H1 (cell line): ENCODE measurements at regions not wholly inside any gene's neighbourhood (a gene's known extent, or its start where the extent isn't known, plus 50 kb on each side); places are given as distances from the start of the nearest gene placed in this dataset.

Experiments used
- CTCF ChIA-PET: fragments of 300-600 bp; sonication (Branson Sonifier 250); formaldehyde crosslinking; loops from one replicate; lab custom pipeline; 2021; ENCODE audit not compliant: partially characterized antibody; lab: Charles Lee
- POLR2A ChIA-PET: fragments of 300-600 bp; sonication (Branson Sonifier 250); formaldehyde crosslinking; loops from one replicate; lab custom pipeline; 2021; ENCODE audit warnings: inconsistent platforms; ENCODE audit not compliant: partially characterized antibody; lab: Charles Lee
- DNase-seq, 2 experiments: peaks; one replicate each; pipeline versions ENCODE4 v3.0.0 to v3.0.0-alpha.2; 2010 to 2022; ENCODE audit warnings: low spot score in 2 of 2, low read depth in 1 of 2, mixed read lengths in 1 of 2
- FAIRE-seq: peaks from 2 replicates; lab custom pipeline; 2011; peaks lifted over from hg19 to GRCh38; lab: Jason Lieb, UNC
- H2AFZ ChIP-seq: 2 replicates; pipeline ENCODE4 v1.8.1; 2012; ENCODE audit warnings: low read length, inconsistent platforms
- H2AK5ac ChIP-seq: 2 replicates; pipeline ENCODE4 v1.6.1; 2013; ENCODE audit warnings: low read depth, low read length
- H2BK120ac ChIP-seq: replicated peaks from 2 replicates; pipeline ENCODE3; 2013; ENCODE audit warnings: low read depth, low read length, inconsistent platforms
- H2BK12ac ChIP-seq: 2 replicates; pipeline ENCODE4 v1.6.1; 2013; ENCODE audit warnings: low read depth, low read length
- H2BK15ac ChIP-seq: 2 replicates; pipeline ENCODE4 v1.6.1; 2013; ENCODE audit warnings: low read length
- H2BK20ac ChIP-seq: 2 replicates; pipeline ENCODE4 v1.6.1; 2013; ENCODE audit warnings: low read length
- H2BK5ac ChIP-seq: 2 replicates; pipeline ENCODE4 v1.6.1; 2013; ENCODE audit warnings: low read depth, low read length
- H3K14ac ChIP-seq: 2 replicates; pipeline ENCODE4 v1.6.1; 2013; ENCODE audit warnings: inconsistent platforms; ENCODE audit not compliant: insufficient read length
- H3K18ac ChIP-seq: 2 replicates; pipeline ENCODE4 v1.6.1; 2013; ENCODE audit warnings: low read length; ENCODE audit errors: extremely low read depth
- H3K23ac ChIP-seq: 2 replicates; pipeline ENCODE4 v1.6.1; 2013; ENCODE audit warnings: inconsistent platforms; ENCODE audit not compliant: insufficient read length
- H3K23me2 ChIP-seq: 2 replicates; pipeline ENCODE4 v1.6.1; 2013; ENCODE audit warnings: low read depth, low read length
- H3K27ac ChIP-seq: 2 replicates; pipeline ENCODE4 v1.6.1; 2011; ENCODE audit warnings: low read depth, low read length, inconsistent platforms
- H3K27me3 ChIP-seq, 4 experiments: replicated peaks in 1 of 4; 1 replicate in 1 of 4; 2 replicates in 3 of 4; pipeline versions ENCODE4 v1.6.1 to v1.8.1; 2011 to 2013; ENCODE audit warnings: low read length in 3 of 4, mild to moderate bottlenecking in 3 of 4, inconsistent platforms in 2 of 4, mixed read lengths in 2 of 4, moderate library complexity in 1 of 4; ENCODE audit not compliant: control insufficient read depth in 3 of 4, insufficient read depth in 3 of 4; ENCODE audit errors: extremely low read depth in 1 of 4
- H3K36me3 ChIP-seq, 4 experiments: 2 replicates each; pipeline versions ENCODE4 v1.6.1 to v1.8.1; 2011 to 2013; ENCODE audit warnings: mild to moderate bottlenecking in 4 of 4, low read length in 3 of 4, moderate library complexity in 2 of 4, control low read depth in 1 of 4, inconsistent platforms in 1 of 4; ENCODE audit not compliant: insufficient read depth in 4 of 4, control insufficient read depth in 2 of 4
- H3K4ac ChIP-seq: replicated peaks from 2 replicates; pipeline ENCODE3; 2013; ENCODE audit warnings: low read length, low read depth, mixed read lengths, inconsistent platforms; ENCODE audit not compliant: insufficient read length
- H3K4me1 ChIP-seq, 4 experiments: replicated peaks in 1 of 4; 1 replicate in 1 of 4; 2 replicates in 3 of 4; pipeline versions ENCODE4 v1.6.1 to v1.8.1; 2011 to 2013; ENCODE audit warnings: low read length in 3 of 4, inconsistent platforms in 2 of 4, mixed read lengths in 1 of 4; ENCODE audit not compliant: insufficient read depth in 4 of 4, control insufficient read depth in 3 of 4
- H3K4me2 ChIP-seq, 2 experiments: 2 replicates each; pipeline versions ENCODE4 v1.6.1 to v1.8.1; 2011 to 2013; ENCODE audit warnings: low read depth in 2 of 2, low read length in 2 of 2, control low read depth in 1 of 2, inconsistent platforms in 1 of 2, mild to moderate bottlenecking in 1 of 2; ENCODE audit not compliant: insufficient read depth in 1 of 2
- H3K4me3 ChIP-seq, 4 experiments: fragments of 200-600, 300-600 bp in 1 of 4; sonication (generic), shearing (Covaris generic), sonication (Bioruptor Twin) in 1 of 4; 2 replicates each; pipeline versions ENCODE4 v1.5.1 to v1.8.1; 2011 to 2016; ENCODE audit warnings: low read length in 4 of 4, low read depth in 3 of 4, control low read depth in 2 of 4, inconsistent platforms in 2 of 4, mild to moderate bottlenecking in 2 of 4, mixed read lengths in 1 of 4, moderate library complexity in 1 of 4; ENCODE audit not compliant: insufficient read depth in 2 of 4; ENCODE audit errors: extremely low read depth in 1 of 4
- H3K56ac ChIP-seq: replicated peaks from 2 replicates; pipeline ENCODE3; 2013; ENCODE audit warnings: low read depth, mild to moderate bottlenecking, mixed read lengths, low read length, inconsistent platforms; ENCODE audit not compliant: insufficient read length
- H3K79me1 ChIP-seq: 2 replicates; pipeline ENCODE4 v1.6.1; 2013; ENCODE audit warnings: low read depth, low read length, control low read depth
- H3K79me2 ChIP-seq, 2 experiments: 2 replicates each; pipeline versions ENCODE4 v1.6.1 to v1.8.1; 2012 to 2013; ENCODE audit warnings: low read length in 2 of 2, mild to moderate bottlenecking in 2 of 2, inconsistent platforms in 1 of 2; ENCODE audit not compliant: insufficient read depth in 2 of 2, control insufficient read depth in 1 of 2
- H3K9ac ChIP-seq, 4 experiments: replicated peaks in 1 of 4; 1 replicate in 1 of 4; 2 replicates in 3 of 4; pipeline versions ENCODE4 v1.6.1 to v1.8.1; 2011 to 2013; ENCODE audit warnings: low read depth in 3 of 4, low read length in 3 of 4, control low read depth in 2 of 4, mild to moderate bottlenecking in 2 of 4, moderate library complexity in 2 of 4, inconsistent platforms in 1 of 4; ENCODE audit errors: extremely low read depth in 1 of 4
- H3K9me3 ChIP-seq, 2 experiments: 2 replicates each; pipeline versions ENCODE4 v1.6.1 to v1.8.1; 2012 to 2013; ENCODE audit warnings: mild to moderate bottlenecking in 2 of 2, moderate library complexity in 2 of 2, control low read depth in 1 of 2, inconsistent platforms in 1 of 2, low read depth in 1 of 2, low read length in 1 of 2, mixed read lengths in 1 of 2; ENCODE audit not compliant: insufficient read depth in 2 of 2
- H4K20me1 ChIP-seq, 2 experiments: replicated peaks in 1 of 2; 2 replicates each; pipeline versions ENCODE3 to v1.8.1; 2011 to 2013; ENCODE audit warnings: inconsistent platforms in 2 of 2, low read length in 2 of 2, mild to moderate bottlenecking in 1 of 2; ENCODE audit not compliant: insufficient read depth in 2 of 2, control insufficient read depth in 1 of 2
- H4K5ac ChIP-seq: 2 replicates; pipeline ENCODE4 v1.6.1; 2013; ENCODE audit warnings: low read length, low read depth, mixed read lengths, inconsistent platforms; ENCODE audit not compliant: insufficient read length
- H4K8ac ChIP-seq: 2 replicates; pipeline ENCODE4 v1.8.0; 2013; ENCODE audit warnings: mild to moderate bottlenecking, moderate library complexity, low read length, inconsistent platforms; ENCODE audit not compliant: insufficient read depth; ENCODE audit errors: extremely low read depth
- H4K91ac ChIP-seq: replicated peaks from 2 replicates; pipeline ENCODE3; 2013; ENCODE audit warnings: low read length, mixed read lengths, inconsistent platforms; ENCODE audit not compliant: insufficient read length
- ASH2L ChIP-seq: fragments of 200-600, 300-600 bp; sonication (generic); IDR thresholded peaks from one replicate; pipeline ENCODE4 v1.7.1; 2017; ENCODE audit warnings: low read length
- RAD21 ChIP-seq, 2 experiments: IDR thresholded peaks in 1 of 2; conservative IDR thresholded peaks in 1 of 2; 2 replicates each; pipeline ENCODE4 v1.6.1; 2011; ENCODE audit warnings: low read depth in 2 of 2, low read length in 2 of 2, improper control_type of control experiment in 1 of 2, inconsistent platforms in 1 of 2, mild to moderate bottlenecking in 1 of 2, moderate library complexity in 1 of 2
- ZNF274 ChIP-seq: IDR thresholded peaks from 2 replicates; pipeline ENCODE4 v1.7.0; 2012; ENCODE audit warnings: low read length, borderline replicate concordance; ENCODE audit errors: extremely low read depth
- WGBS, 2 experiments: shearing (Covaris generic) in 1 of 2; methylation state at CpG; one replicate each; pipeline versions ENCODE4 v1.1.6 to v1.1.7; 2013 to 2015; ENCODE audit warnings: low lambda C conversion rate in 2 of 2, mixed read lengths in 2 of 2, inconsistent platforms in 1 of 2, low coverage in 1 of 2, missing lambda C conversion rate in 1 of 2; ENCODE audit not compliant: insufficient replicate concordance in 2 of 2, insufficient coverage in 1 of 2, insufficient read length in 1 of 2; ENCODE audit errors: extremely low coverage in 1 of 2, missing lambda C conversion rate in 1 of 2; 5-methylcytosine and 5-hydroxymethylcytosine counted together

- FAIRE-seq = no peak
- TF ChIP-seq RAD21 (IDR thresholded peaks at IDR 0.05 in 1 of 2, conservative IDR thresholded peaks at IDR 0.05 in 1 of 2; ENCODE audit: low read depth in 2 of 2, low read length in 2 of 2) = peak; percentile 35 to 41
- no peak for TF ChIP-seq ZNF274
- no peak for TF ChIP-seq ASH2L
Observed at GRCh38 chr1:88608139-88608943, 75.7 kb upstream of the PKN2 start.

More at GRCh38 chr1:88608139-88608943, 75.7 kb upstream of the PKN2 start:
- Histone ChIP-seq H3K56ac (no peak overlapping the region), H3K4me3 (no peak overlapping the region), H2BK20ac (no peak overlapping the region), H3K9ac (no peak overlapping the region), H3K23me2 (no peaks in the 10 kb centered on the region), H4K5ac (no peak overlapping the region), H3K27ac (no peak overlapping the region), H4K91ac (no peak overlapping the region), H3K14ac (no peak overlapping the region), H3K79me1 (no peaks in the 10 kb centered on the region), H3K27me3 (no peaks in the 10 kb centered on the region), H3K18ac (no peak overlapping the region), H3K4me2 (no peak overlapping the region), H3K4ac (no peak overlapping the region), H3K79me2 (no peaks in the 10 kb centered on the region), H3K9me3 (no peaks in the 10 kb centered on the region), H3K36me3 (no peaks in the 10 kb centered on the region), H2BK5ac (no peak overlapping the region), H2AK5ac (no peak overlapping the region), H4K20me1 (no peaks in the 10 kb centered on the region), H3K4me1 (no peaks in the 10 kb centered on the region), H2BK120ac (no peak overlapping the region), H2AFZ (no peak overlapping the region), H2BK15ac (no peak overlapping the region), H2BK12ac (no peak overlapping the region), H3K23ac (no peak overlapping the region), H4K8ac (no peak overlapping the region)
- WGBS, 2 experiments = 73% methylated on average over 11 of the region's 11 CpGs; no CpG with 5 or more reads in 1 of the 2 experiments
- ChIA-PET CTCF (interaction anchor here (0.7 to 1.5 kb wide), 7 partner anchors 9 to 365 kb away, joined by 3 to 4 read pairs (median 3); no protein-coding TSS in a partner anchor), POLR2A (interaction anchor here (0.7 kb wide), 1 partner anchor 387 kb away, joined by 3 read pairs; no protein-coding TSS in a partner anchor)
- DNase-seq = no peak
